GM21619 (cell line): ENCODE measurements at regions not wholly inside any gene's neighbourhood (a gene's known extent, or its start where the extent isn't known, plus 50 kb on each side); places are given as distances from the start of the nearest gene placed in this dataset.
A peak's percentile ranks its signal among the peaks of the same experiment; 100 is the strongest.
"Not testable (repeated sequence)": the region's sequence is repeated elsewhere in the genome, so short reads cannot be mapped to it uniquely, and the experiment has no call there.

ENCODE experiments used
- ATAC-seq: cut with Tn5 transposase; IDR thresholded peaks from one replicate; pipeline ENCODE4 v1.9.1; 2021; ENCODE audit not compliant: unreplicated experiment

- not testable (repeated sequence) for ATAC-seq
These were observed 2912.5 kb downstream of the RPIA start for GRCh38 chr2:91603996-91604395.

DNA sequence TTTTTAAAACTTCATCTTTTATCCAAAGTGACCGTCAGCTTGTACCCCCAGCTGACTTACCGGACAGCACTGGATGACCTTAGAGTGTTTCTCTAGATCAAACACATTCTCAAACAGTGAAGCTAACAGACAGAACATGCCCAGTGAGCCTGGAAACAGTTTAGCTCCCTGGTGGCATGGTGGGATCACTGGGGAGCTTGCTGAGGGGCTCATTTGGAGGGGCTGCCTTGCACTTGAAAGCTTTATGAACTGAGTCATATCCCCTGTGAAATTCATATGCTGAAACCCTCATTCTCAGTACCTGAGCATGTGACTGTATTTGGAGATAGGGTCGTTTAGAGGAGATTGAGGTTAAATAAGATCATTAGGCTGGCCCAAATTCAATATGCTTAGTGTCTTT is 2913.2 kb downstream of the RPIA start:
- not testable (repeated sequence) for ATAC-seq

GRCh38 chr2:91623739-91624138 is 2932.3 kb downstream of the RPIA start:
- not testable (repeated sequence) for ATAC-seq

DNA sequence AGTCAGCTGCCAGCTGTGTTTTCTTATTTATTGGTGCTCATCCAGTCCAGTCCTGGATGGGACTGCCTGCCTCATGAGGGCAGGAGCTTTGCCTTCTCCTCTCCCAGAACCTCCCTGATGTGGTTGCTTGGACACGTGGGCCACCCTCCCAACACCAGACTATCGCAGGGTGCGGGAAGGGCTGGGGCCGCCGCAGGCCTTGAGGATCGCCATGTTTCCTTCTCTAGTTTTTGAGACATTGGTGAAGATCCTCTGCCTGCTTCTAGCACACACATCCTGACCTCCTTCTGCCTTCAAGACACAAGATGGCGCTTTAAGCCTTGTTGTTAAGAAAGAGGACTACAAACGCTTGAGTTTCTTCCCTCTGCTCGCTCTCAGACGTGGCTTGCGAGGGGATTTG is 2937.0 kb downstream of the RPIA start:
- not testable (repeated sequence) for ATAC-seq

- ATAC-seq, result not testable (repeated sequence)
These were observed 2965.7 kb downstream of the RPIA start for GRCh38 chr2:91657193-91657592.

- not testable (repeated sequence) for ATAC-seq
These were observed 2966.9 kb downstream of the RPIA start for GRCh38 chr2:91658336-91658735.

- peak; percentile 18 for ATAC-seq
These were observed 2967.9 kb downstream of the RPIA start for GRCh38 chr2:91659189-91659916.

- peak; percentile 99 for ATAC-seq
These were observed 2968.4 kb downstream of the RPIA start for GRCh38 chr2:91659917-91660275.

DNA sequence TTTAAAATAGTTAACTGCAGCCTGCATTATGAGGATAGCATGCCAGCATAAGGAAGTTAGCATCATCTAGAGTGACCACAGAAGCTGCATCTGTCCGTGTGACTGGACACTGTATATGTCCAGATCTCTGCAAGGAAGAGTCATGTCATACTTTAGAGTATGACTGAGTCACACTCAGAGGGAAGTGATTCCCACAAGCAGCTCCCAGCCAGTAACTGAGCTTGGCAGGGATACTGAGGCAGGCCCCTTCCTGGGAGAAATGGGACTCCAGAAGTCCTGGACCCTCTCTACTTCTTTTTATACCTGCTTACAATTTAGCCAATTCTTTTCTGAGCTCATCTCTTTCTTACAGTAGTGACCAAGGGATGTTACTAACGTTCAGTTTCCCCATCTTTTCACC is 2975.9 kb downstream of the RPIA start:
- not testable (repeated sequence) for ATAC-seq

DNA sequence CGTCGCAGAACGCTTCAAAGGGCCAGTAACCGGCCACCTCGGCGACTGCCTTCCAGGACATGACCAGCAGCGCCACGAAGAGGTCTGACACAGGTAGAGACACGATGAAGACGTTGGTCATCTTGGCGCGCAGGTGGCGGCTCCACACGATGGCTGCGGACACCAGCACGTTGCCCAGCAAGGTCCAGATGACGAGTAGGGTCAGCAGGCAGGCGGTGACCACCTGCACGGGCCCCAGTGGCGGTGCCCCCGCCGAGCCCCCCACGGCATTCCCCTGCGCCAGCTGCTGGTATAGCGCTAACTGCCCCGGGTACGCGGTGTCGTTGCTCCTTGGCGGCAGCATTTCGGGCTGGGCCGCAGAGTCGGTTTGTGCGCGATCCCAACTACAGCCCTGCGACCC is 2994.1 kb downstream of the RPIA start:
- ATAC-seq, result not testable (repeated sequence)

- not testable (repeated sequence) for ATAC-seq
These were observed 2994.6 kb downstream of the RPIA start for GRCh38 chr2:91686046-91686445.
